Fibroblast of skin of left biceps (primary cell): ENCODE measurements at regions not wholly inside any gene's neighbourhood (a gene's known extent, or its start where the extent isn't known, plus 50 kb on each side); places are given as distances from the start of the nearest gene placed in this dataset.

Source experiments
- DNase-seq, 2 experiments: peaks; one replicate each; pipeline ENCODE4 v3.0.0-alpha.2; 2013; ENCODE audit warnings: low read depth in 2 of 2

DNA sequence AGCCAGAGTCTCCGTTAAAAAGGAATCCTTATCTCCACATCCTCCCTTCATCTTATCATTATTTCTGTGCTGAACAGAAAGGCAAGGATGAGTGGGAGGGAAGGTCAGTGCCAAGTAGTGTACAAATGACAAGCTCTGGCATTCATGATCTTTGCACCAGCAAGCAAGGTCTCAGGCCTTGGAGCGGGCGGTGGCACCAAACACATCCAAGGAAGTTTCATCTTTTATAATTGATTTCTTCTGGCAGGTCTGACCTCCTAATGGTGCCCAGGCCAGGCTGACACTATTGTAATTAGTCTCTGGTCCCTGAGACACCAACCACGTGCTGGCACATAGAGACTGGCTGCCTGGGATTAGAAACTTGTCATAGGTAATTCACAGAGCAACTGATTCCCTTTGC is 336.6 kb downstream of the EN1 start:
- no peak for DNase-seq

DNA sequence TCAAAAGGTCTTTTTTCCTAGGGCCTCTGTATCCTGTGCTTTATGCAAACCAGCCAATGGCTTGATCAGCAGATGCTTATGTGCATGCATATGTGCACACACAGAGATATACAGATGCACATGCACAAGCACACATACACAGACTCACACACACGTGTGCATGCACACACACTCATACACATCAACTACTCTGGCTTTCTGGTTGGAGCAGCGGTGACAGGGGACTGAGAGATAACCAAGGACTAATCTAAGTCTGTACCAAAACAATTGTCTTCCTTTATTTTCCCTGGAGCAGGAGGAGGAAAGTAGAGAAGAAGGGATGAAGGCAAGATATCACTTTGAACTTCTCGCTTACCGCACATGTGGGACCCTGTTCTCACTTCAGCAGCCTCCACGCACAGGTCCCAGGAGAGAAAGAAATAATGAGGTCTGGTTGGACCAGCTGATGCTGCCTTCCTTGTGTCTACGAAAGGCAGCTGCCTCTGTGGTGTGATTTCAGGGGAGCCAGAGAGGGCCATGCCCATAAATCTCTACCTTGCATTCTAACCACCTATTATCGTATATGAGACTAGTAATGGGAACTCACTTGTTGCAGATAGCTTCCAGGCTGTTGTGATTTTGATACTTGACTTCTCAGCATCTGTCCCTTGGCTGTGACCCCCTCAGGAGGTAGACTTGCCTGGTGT is 338.0 kb downstream of the EN1 start:
- DNase-seq: no peak

DNA sequence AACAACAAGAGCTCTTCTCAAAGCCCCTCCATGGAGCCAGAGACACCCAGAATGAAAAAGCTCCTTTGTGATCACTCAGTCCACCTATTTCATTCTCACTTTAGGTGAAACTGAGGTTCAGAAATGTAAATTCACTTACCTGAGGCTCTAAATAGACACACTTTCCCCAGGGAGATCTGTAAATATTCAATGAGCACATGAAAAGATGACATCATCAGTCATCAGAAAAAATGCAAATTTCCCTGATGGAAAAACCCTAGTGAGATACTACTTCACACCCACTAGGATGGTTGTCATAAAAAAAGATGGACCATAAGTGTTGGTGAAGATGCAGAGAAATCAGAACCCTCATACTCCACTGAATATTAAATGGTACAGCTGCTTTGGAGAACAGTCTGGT is 339.2 kb downstream of the EN1 start:
- no peak for DNase-seq

DNA sequence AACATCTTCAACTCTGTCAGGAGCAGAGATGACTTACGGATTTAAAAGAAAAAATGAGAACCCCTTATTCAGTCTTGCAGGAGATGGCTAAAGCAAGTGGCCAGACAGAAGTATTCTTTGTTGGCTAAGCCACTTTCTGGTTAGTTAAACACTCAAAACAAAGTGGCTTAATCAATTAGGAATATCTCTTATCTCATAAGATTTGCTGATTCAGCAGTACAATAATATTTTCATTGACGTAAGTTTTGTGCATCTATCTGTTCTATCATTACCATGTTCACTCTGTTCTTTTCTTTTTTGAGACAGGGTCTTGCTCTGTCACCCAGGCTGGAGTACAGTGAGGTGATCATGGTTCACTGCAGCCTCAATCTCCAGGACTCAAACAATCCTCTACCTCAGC is 342.0 kb downstream of the EN1 start:
- no peak for DNase-seq

DNA sequence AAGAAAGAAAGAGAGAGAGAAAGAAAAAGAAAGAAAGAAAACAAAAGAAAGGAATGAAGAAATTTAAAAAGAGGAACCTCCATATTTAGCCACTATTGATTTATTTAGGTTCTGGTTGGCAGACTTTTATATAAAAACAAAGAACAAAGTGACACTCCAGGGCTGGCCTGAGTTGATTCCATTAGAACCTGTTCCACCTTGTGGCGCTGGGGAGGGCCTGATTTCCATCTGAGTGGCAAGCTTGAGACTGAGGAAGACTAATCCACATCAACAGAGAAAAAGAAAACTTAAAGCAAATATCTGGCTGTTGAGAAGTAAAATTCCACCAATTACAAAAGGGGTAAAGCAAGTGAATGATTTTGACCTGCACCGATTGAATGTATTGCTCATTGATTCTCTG is 345.3 kb downstream of the EN1 start:
- DNase-seq: no peak

DNA sequence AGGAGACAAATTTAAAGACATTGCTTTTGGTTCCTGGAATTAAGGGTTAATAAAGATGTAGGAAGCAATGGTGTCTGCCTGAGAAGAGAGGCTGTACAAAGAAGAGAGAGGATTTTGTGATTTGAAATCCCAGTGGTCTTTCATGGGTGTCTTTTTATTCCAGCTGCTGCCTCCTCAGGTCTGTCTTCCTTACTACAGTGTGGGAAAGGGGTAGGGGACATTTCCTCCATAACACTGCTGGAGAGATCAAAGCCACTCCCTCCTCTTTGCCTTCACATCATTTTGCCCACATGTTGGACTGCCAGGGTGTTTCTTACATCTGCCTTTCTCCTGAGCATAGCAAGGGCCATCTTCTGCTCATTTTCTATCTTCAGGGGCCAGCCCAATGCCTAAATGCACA is 348.5 kb downstream of the EN1 start:
- DNase-seq: no peak

DNA sequence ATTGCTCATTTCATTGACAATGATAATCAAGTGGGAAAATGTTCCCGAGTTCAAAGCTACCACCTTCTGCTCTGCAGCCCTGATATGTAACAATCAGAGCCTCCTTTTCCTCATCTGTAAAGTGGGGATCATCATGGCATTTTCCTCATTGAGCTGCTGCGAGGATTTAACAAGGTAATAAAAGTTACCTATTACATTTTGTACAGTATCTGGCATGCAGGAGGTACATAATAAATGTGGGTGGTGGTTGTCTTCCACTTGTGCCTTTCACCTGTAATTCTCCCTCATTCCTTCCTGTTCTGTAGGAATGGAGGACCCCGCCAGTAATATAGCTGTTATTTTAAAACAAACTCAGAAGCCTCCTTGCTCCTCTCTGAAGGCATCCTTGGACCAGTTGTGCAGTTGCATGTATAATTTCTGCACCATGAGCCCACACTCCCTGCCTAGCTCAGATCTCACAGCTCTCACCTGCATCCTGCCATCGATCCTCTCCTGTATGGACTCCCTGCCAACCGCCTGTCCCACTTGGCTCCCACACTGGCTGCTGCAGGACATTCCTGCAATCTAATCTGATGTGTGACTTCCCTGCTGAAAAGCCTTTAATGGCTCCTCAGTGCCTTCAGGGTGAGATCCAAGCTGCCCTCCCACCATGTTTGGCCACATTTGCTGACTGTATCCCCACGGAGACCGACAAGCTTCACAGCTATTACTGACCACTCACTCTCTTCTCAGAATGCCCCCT is 350.4 kb downstream of the EN1 start:
- DNase-seq: no peak

DNA sequence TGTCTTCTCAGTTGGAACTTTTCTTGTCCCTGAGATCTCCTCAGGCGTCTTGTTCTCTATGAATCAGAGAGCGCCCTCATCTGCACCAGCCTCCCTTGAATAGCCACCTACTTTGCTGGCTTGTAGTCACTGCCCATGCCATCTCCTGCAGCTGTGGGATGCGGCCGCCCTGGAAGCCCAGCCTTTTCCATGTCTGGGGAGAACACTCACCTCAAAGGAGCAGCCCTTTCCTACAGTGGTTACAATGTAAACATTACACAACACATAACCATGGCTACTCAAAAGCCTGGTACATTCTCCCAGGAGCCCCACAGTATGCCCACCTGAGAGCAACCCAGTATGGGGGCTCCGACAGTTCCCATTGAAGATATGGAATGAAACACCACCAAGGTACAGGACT is 351.0 kb downstream of the EN1 start:
- DNase-seq: no peak

DNA sequence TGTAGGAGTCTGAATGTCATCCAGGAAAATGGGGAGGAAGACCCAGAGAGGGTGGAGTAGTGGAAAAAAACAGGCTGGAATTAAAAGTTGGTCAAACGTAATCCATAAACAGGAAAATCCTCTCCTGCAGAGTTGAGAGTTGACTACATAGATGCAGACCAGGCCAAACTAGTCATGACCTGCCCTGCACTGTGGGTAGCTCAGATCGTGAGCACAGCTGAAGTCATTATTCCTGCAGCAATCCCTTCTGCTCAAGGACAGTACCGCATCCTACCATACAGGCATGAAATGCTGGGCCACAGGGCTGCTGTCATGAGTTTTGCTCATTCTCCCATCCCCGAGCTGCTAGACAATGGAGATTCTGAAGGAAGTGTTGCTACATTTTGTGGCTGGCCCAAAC is 352.2 kb downstream of the EN1 start:
- no peak for DNase-seq

DNA sequence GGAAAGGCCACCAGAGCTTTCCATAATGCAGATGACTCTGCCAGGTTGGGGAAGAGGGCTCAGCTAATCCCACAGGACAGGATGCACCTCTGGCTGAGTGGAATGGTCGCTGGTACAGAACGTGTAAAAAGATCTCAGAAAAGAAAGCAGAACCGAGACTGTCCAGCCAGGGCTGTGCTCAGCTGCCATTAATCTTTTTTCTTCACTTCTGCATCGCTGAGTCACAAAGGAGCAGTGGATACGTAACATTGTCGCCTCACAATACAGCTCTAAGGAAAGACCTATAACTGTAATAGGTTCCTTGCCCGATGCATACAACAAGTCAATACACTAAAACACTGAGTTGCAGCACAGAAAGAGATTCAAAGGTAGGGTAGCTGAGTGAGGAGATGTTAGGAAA is 354.2 kb downstream of the EN1 start:
- no peak for DNase-seq

DNA sequence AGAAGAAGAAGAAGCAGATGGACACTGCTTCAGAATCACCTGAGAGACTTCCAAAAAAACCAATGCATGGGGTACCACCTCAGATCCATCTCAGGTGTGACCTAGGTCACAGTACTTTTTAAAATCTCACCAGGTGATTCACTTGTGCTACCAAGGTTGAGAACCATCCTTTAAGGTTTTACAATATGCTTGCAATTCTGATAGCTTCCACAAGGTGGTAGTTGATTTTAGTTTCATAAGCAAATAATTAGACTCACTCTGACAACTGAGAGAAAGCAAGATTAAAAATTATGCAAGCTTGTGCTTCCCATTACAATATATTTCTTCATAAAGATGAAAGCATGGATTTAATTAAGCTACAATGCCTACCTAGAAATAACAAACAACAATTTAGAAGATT is 355.1 kb downstream of the EN1 start:
- DNase-seq: no peak

DNA sequence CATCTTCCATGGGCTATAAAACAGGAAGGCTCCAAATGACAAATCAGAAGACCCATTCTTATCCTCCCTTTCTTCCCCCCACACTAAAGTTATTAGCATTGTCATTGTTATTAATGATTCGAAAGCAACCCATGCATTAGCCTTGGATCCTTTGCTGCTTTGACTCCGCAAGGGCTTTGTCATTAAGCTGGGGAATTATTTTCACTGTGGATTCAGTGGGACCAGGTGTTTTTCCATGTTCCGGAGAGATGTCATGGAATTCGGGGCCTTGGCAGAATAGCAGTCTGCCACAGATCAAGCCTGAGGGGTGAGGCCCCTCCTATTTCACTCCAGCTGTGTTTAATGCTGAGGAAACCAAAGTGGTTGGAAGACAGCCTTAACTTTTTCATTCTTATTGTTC is 357.1 kb downstream of the EN1 start:
- no peak for DNase-seq

DNA sequence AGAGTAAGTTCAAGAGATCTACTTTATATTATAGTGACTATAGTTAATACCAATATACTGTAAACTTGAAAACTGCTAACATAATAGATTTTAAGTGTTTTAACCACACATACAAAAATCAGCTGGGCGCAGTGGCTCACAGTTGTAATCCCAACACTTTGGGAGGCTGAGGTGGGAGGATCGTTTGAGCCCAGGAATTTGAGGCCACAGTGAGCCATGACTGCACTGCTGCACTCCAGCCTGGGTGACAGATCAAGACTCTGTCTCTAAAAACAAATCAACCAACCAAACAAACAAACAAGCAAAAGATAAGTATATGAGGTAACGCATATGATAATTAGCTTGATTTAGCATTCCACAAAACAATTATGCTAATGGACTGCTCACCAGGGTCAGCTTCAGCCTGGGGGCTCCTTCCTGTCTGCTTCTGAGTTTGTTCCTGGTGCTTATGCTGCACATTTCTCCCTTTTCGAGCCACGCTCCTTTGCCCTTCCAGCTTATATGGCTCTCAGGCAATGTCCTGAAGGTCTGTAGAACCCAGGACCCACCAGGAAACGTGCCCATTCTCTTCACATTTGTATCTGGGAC is 357.6 kb downstream of the EN1 start:
- no peak for DNase-seq

DNA sequence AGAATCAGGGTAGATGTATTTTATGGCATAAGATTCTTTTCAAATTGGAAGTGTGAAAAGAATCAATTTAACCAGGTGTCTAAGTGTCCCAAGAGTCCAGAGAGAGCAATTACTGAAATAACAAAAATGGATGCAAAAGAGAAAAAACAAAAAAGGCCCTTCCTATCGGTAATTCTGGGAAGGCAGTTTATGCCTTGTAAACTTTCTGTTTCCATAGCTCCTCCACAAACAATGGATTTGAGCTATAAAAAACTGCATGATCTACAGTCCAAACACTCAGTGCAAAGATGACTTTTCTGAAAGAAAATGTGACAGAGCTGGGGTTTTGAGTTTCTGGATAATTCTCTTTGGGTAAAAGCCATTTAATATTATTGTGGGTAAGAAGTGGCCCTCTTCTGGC is 366.1 kb downstream of the EN1 start:
- DNase-seq: no peak

DNA sequence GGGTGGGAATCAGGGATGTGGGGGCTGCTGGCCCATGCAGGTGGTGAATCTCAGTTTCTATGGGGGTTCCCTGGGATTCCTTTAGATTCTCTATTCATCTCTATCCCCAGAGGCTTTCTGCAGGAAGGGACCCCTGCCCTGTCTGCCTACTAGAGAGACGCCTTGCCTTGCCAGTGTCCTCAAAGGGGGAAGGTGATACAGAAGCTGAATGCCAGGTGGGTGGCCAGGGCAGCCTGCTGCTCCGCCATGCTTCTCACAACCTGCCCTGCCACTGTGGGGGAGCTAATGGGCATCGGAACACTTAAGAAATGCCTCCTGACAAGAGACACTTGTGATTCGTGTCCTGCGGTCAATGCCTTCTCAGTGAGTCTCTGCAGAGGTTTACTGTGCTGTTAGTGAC is 368.4 kb downstream of the EN1 start:
- no peak for DNase-seq

DNA sequence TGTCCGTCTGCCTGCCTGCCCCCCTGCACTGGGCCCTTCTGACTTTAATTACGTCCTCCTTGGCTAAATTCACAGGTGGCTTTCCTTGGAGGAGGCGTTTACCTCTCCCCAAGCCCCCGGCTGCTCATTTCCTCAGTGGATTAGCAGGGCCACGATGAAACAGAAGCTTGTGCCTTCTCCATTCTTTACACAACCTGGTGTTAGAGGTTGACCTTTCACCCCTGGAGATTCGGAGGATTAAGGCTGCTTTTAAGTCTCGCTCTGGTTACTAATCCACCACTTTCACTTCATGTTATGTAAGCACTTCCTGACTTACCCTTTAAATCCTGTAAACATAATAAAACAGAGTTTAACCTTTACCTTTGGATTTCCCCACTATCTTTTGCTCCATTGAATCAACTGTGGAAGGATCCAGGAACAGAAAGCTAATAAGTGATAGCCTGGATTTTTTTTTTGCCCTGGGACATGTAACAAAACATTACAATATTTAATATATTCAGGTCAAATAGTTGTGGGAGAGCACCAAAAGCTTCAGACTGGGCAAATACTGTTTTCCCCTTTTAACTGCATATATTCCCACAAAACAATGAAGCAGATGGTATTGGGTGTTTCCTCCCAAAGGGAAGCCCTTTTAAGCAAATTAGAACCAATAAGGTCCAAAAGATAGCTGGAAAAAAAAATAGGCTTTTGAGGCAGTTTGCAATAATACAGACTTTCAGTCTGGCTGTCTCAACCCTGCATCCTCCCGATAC is 370.2 kb downstream of the EN1 start:
- DNase-seq: no peak

DNA sequence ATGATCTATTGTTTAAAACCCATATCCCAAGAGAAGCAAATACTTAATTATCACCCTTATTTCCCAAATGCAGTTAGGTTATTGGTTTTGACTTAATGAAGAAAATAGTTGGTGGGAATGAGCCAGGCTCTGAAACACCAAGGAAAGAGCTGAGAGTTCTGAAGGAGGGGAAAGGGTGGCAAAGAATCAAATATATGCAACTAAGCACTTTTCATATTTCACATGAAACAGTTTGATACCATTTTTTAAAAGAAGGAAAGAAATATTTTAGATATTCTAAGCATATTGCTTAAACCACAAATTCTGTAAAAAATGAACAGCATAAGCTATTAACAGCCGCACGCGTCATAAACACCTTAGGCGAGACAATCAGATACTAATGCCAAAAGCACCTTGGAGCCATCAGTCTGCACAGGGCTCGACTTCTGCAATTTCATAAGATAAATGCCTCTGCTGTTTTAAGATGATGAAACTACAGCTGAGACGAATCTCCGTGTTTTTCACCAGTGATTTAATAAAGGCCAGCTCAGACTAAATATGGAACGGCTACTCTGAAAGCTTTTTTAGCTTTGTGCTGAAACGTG is 371.7 kb downstream of the EN1 start:
- no peak for DNase-seq

DNA sequence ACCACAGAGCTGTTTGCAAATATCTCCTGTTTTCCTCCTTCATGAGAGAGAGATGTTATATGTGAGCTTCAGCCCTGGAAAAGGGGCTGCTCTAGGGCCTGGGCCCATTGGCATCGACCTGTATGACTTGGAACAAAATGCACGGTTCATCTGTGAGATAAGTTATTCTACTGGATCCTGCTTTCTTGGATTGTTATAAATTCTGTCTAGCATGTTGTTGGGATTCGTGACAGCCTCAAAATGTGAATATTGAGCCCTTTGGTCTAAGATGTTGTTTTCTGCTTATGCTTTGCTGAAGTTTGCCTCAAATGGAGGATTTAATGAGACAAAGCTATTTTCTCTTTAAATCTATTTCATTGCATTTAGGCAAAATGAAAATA is 372.9 kb downstream of the EN1 start:
- DNase-seq: no peak

DNA sequence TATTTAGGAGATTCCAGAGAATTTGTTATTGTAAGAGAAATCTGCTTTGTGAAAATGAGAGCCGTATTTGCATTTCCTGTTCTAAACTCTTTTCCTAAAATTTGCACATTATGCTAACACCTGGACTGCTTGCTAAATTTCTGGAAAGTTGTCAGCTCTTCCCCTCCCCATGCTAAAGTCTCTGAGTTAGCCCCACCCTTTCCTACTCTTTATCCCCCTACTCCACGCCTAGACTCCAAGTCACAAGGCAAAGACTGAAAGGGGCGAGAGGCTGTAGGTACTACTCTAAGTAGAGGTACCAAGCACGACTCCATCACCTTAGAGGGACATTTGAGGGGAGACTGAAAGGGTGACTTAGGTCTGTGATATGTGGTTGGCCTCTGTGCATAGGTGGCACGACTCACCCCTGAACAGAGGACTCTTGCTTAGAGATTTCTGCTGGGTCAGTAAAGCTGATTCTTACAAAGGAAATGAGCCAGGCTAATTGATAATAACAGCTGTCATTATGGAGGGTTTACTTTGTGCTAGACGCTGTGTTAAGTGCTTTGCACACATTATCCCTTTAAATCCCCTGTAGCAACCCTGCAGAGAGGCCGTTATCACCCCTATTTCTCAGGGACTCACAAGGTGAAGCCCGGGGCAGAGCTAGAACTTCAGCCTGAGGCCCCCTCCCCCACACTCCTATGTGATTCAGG is 373.5 kb downstream of the EN1 start:
- DNase-seq: no peak

DNA sequence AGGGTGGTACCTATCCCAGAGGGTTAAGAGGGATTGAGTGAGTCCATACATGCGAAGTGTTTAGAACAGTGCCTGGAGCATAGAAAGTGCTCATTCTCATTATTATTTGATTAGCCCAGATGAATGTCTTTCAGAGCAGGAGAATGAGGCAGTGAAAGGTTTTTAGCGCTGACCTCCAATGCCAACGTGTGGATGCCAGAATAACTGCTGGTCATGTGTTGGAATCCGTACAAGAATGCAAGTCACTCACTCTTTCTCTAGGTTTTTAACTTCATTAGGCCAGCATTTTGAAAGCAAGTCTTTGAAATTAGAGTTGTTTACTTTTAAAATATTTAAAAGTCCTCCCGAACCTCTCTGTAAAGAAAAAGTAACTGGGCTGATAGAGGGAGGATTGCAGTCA is 374.2 kb downstream of the EN1 start:
- no peak for DNase-seq

DNA sequence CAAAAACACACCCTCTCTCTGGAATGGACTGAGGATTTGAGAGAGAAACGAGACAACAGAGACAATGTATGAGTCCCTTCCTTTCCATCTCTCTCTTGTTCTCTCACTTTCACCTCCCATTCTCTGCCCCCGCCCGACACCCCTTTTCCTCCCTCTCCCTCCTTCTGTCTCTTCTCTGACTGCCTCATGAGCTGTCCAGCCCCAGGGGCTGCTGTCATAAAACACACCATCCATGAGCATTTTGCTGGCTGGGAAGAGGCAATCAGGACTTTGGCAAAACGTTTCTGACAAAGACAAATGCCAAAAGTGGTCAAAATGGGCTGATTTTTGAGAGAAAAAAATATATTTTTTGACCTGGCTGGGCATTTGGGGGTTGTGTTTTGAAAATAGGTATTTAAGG is 377.2 kb downstream of the EN1 start:
- no peak for DNase-seq

DNA sequence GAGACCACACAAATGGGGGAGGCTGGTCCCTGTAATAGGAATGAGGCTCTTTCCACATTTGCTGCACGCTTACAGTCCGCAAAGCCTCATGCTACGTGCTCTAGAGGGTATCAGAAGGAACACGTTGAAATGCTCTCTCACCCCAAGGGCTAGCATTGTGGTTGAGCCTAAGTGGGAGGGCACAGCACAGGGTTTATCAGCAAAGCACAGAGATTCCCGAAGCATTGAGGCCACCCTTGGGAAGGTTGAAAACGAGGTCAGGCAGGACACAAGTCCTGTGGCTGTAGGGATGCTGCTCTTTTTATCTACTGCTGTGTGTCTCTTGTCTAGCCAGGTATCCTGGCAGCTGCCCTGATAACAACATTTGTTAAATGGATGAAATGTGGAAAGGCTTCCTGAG is 378.3 kb downstream of the EN1 start:
- no peak for DNase-seq
